Small intestine (tissue), 7 donors: ENCODE measurements at regions not wholly inside any gene's neighbourhood (a gene's known extent, or its start where the extent isn't known, plus 50 kb on each side); places are given as distances from the start of the nearest gene placed in this dataset.

Source experiments
- DNase-seq, 2 donors: peaks; one replicate each; pipeline versions ENCODE4 v3.0.0 to v3.0.0-alpha.2; 2013
- FAIRE-seq: peaks from 2 replicates; lab custom pipeline; 2012; peaks lifted over from hg19 to GRCh38; lab: Jason Lieb, UNC
- H3K27ac ChIP-seq, 3 donors: one replicate each; pipeline ENCODE4 v1.5.1; 2013; ENCODE audit warnings: low read length in 2 of 3, mild to moderate bottlenecking in 2 of 3, control low read depth in 1 of 3, inconsistent platforms in 1 of 3, low read depth in 1 of 3, moderate library complexity in 1 of 3
- H3K27me3 ChIP-seq, 3 donors: one replicate each; pipeline ENCODE4 v1.6.1; 2013; ENCODE audit warnings: low read length in 3 of 3, inconsistent platforms in 1 of 3; ENCODE audit not compliant: control insufficient read depth in 3 of 3, insufficient read depth in 3 of 3
- H3K36me3 ChIP-seq, 3 donors: one replicate each; pipeline ENCODE4 v1.6.1; 2013; ENCODE audit warnings: low read length in 3 of 3, inconsistent platforms in 1 of 3, low read depth in 1 of 3, mild to moderate bottlenecking in 1 of 3, moderate library complexity in 1 of 3; ENCODE audit not compliant: control insufficient read depth in 3 of 3, insufficient read depth in 2 of 3
- H3K4me1 ChIP-seq, 3 donors: one replicate each; pipeline ENCODE4 v1.6.1; 2013; ENCODE audit warnings: low read length in 2 of 3, inconsistent platforms in 1 of 3, low read depth in 1 of 3, mild to moderate bottlenecking in 1 of 3, moderate library complexity in 1 of 3; ENCODE audit not compliant: control insufficient read depth in 3 of 3, insufficient read depth in 2 of 3
- H3K4me3 ChIP-seq, 3 donors: one replicate each; pipeline ENCODE4 v1.5.1; 2013; ENCODE audit warnings: low read length in 3 of 3, control low read depth in 1 of 3, inconsistent platforms in 1 of 3, low read depth in 1 of 3, mild to moderate bottlenecking in 1 of 3, moderate library complexity in 1 of 3
- H3K9me3 ChIP-seq, 2 donors: one replicate each; pipeline ENCODE4 v1.6.1; 2013; ENCODE audit warnings: low read depth in 1 of 2, low read length in 1 of 2; ENCODE audit not compliant: control insufficient read depth in 2 of 2, insufficient read depth in 1 of 2
- WGBS, 3 donors: extraction: QIAGEN DNeasy Blood & Tissue Kit; methylation state at CpG; one replicate each; pipeline ENCODE4 v1.1.7; 2013; 5-methylcytosine and 5-hydroxymethylcytosine counted together
- donor health status: healthy with polysubstance abuse.
- donor health status: control.
- donor health status: control.
- donor health status: Bipolar disorder and iron deficiency.
- donor health status: healthy.

GRCh38 chr7:55624813-55625212 lies 52.5 kb upstream of the VOPP1 start:
- no peak overlapping the region for H3K4me3 ChIP-seq
- H3K4me1 ChIP-seq, result no peaks in the 10 kb centered on the region
- 78 to 81% (median 79%) methylated on average over 3 of the region's 3 CpGs for WGBS, 3 donors
- H3K36me3 ChIP-seq, result no peaks in the 10 kb centered on the region
- DNase-seq (no peak), FAIRE-seq (no peak)
- no peaks in the 10 kb centered on the region for H3K27me3 ChIP-seq
- no peak overlapping the region for H3K27ac ChIP-seq
- peaks cover 0 to 8% of the 10 kb centered on the region in 2 donors for H3K9me3 ChIP-seq

- FAIRE-seq, result no peak
Measured at GRCh38 chr7:55623617-55624016, 51.3 kb upstream of the VOPP1 start.

GRCh38 chr7:55622241-55622640 lies 49.9 kb upstream of the VOPP1 start:
- DNase-seq, result no peak
- H3K9me3 ChIP-seq, result peaks cover 2 to 16% of the 10 kb centered on the region in 2 donors
- H3K27me3 ChIP-seq, result no peaks in the 10 kb centered on the region
- WGBS, 3 donors, result 84 to 86% (median 86%) methylated on average over 5 of the region's 5 CpGs
- H3K36me3 ChIP-seq, result no peaks in the 10 kb centered on the region
- no peak overlapping the region for H3K27ac ChIP-seq
- no peak overlapping the region for H3K4me3 ChIP-seq
- FAIRE-seq, result no peak
- H3K4me1 ChIP-seq, result no peaks in the 10 kb centered on the region

More at GRCh38 chr7:55623617-55624016, 51.3 kb upstream of the VOPP1 start:
- DNase-seq, result no peak
- 91 to 94% (median 92%) methylated on average over 8 of the region's 8 CpGs for WGBS, 3 donors
- no peaks in the 10 kb centered on the region for H3K27me3 ChIP-seq
- no peaks in the 10 kb centered on the region for H3K36me3 ChIP-seq
- H3K4me3 ChIP-seq, result no peak overlapping the region
- no peaks in the 10 kb centered on the region for H3K4me1 ChIP-seq
- no peak overlapping the region for H3K27ac ChIP-seq
- peaks cover 2 to 16% of the 10 kb centered on the region in 2 donors for H3K9me3 ChIP-seq
